ENCODE measurements at regions not wholly inside any gene's neighbourhood (a gene's known extent, or its start where the extent isn't known, plus 50 kb on each side); places are given as distances from the start of the nearest gene placed in this dataset.

- Histone ChIP-seq H3K4me1 (ENCODE audit: control insufficient read depth, insufficient read depth, low read length) (no peaks in the 10 kb centered on the region), H3K36me3 (ENCODE audit: control insufficient read depth, insufficient read depth, low read length) (no peaks in the 10 kb centered on the region), H3K9me3 (ENCODE audit: control insufficient read depth, low read length) (no peaks in the 10 kb centered on the region), H3K4me3 (ENCODE audit: insufficient read depth, low read depth, low read length) (no peak overlapping the region), H3K27me3 (ENCODE audit: control insufficient read depth, insufficient read depth, low read length, poor library complexity, severe bottlenecking) (no peaks in the 10 kb centered on the region), H3K27ac (ENCODE audit: insufficient read depth, low read depth, low read length, poor library complexity, severe bottlenecking) (no peak overlapping the region)
- WGBS, 2 experiments = 93 to 98% methylated on average over 2 to 4 of the region's 4 CpGs
Observed at GRCh38 chr15:85869124-85869523, 74.4 kb upstream of the KLHL25 start.

GRCh38 chr15:85870216-85871014 lies 75.7 kb upstream of the KLHL25 start:
- H3K36me3 ChIP-seq (ENCODE audit: control insufficient read depth, insufficient read depth, low read length) = no peaks in the 10 kb centered on the region
- no peaks in the 10 kb centered on the region for H3K27me3 ChIP-seq (ENCODE audit: control insufficient read depth, insufficient read depth, low read length, poor library complexity, severe bottlenecking)
- 84 to 87% methylated on average over 10 of the region's 10 CpGs for WGBS, 2 experiments
- H3K4me1 ChIP-seq (ENCODE audit: control insufficient read depth, insufficient read depth, low read length) = no peaks in the 10 kb centered on the region
- no peak overlapping the region for H3K27ac ChIP-seq (ENCODE audit: insufficient read depth, low read depth, low read length, poor library complexity, severe bottlenecking)
- no peak overlapping the region for H3K4me3 ChIP-seq (ENCODE audit: insufficient read depth, low read depth, low read length)
- no peaks in the 10 kb centered on the region for H3K9me3 ChIP-seq (ENCODE audit: control insufficient read depth, low read length)

GRCh38 chr15:85871545-85871944 lies 76.8 kb upstream of the KLHL25 start:
- Histone ChIP-seq H3K4me3 (ENCODE audit: insufficient read depth, low read depth, low read length) (no peak overlapping the region), H3K36me3 (ENCODE audit: control insufficient read depth, insufficient read depth, low read length) (no peaks in the 10 kb centered on the region), H3K27ac (ENCODE audit: insufficient read depth, low read depth, low read length, poor library complexity, severe bottlenecking) (no peak overlapping the region), H3K4me1 (ENCODE audit: control insufficient read depth, insufficient read depth, low read length) (no peaks in the 10 kb centered on the region), H3K27me3 (ENCODE audit: control insufficient read depth, insufficient read depth, low read length, poor library complexity, severe bottlenecking) (no peaks in the 10 kb centered on the region), H3K9me3 (ENCODE audit: control insufficient read depth, low read length) (no peaks in the 10 kb centered on the region)
- WGBS, 2 experiments = 91 to 92% methylated on average over 8 of the region's 8 CpGs

- WGBS, 2 experiments = 96 to 98% methylated on average over 5 of the region's 5 CpGs
- Histone ChIP-seq H3K36me3 (ENCODE audit: control insufficient read depth, insufficient read depth, low read length) (no peaks in the 10 kb centered on the region), H3K9me3 (ENCODE audit: control insufficient read depth, low read length) (no peaks in the 10 kb centered on the region), H3K27ac (ENCODE audit: insufficient read depth, low read depth, low read length, poor library complexity, severe bottlenecking) (no peak overlapping the region), H3K4me3 (ENCODE audit: insufficient read depth, low read depth, low read length) (no peak overlapping the region), H3K4me1 (ENCODE audit: control insufficient read depth, insufficient read depth, low read length) (no peaks in the 10 kb centered on the region), H3K27me3 (ENCODE audit: control insufficient read depth, insufficient read depth, low read length, poor library complexity, severe bottlenecking) (no peaks in the 10 kb centered on the region)
Observed at GRCh38 chr15:85872125-85872524, 77.4 kb upstream of the KLHL25 start.

- peaks cover 4% of the 10 kb centered on the region for H3K4me1 ChIP-seq (ENCODE audit: control insufficient read depth, insufficient read depth, low read length)
- H3K36me3 ChIP-seq (ENCODE audit: control insufficient read depth, insufficient read depth, low read length) = no peaks in the 10 kb centered on the region
- no peak overlapping the region for H3K4me3 ChIP-seq (ENCODE audit: insufficient read depth, low read depth, low read length)
- no peaks in the 10 kb centered on the region for H3K27me3 ChIP-seq (ENCODE audit: control insufficient read depth, insufficient read depth, low read length, poor library complexity, severe bottlenecking)
- H3K9me3 ChIP-seq (ENCODE audit: control insufficient read depth, low read length) = no peaks in the 10 kb centered on the region
- H3K27ac ChIP-seq (ENCODE audit: insufficient read depth, low read depth, low read length, poor library complexity, severe bottlenecking) = no peak overlapping the region
- WGBS, 2 experiments = 80 to 83% methylated on average over 2 of the region's 2 CpGs
Observed at GRCh38 chr15:85874236-85874635, 79.5 kb upstream of the KLHL25 start.

- H3K4me1 ChIP-seq (ENCODE audit: control insufficient read depth, insufficient read depth, low read length) = peaks cover 7% of the 10 kb centered on the region
- no peak overlapping the region for H3K4me3 ChIP-seq (ENCODE audit: insufficient read depth, low read depth, low read length)
- WGBS, 2 experiments = 81 to 82% methylated on average over 2 of the region's 2 CpGs
- no peaks in the 10 kb centered on the region for H3K9me3 ChIP-seq (ENCODE audit: control insufficient read depth, low read length)
- H3K27ac ChIP-seq (ENCODE audit: insufficient read depth, low read depth, low read length, poor library complexity, severe bottlenecking) = no peak overlapping the region
- no peaks in the 10 kb centered on the region for H3K27me3 ChIP-seq (ENCODE audit: control insufficient read depth, insufficient read depth, low read length, poor library complexity, severe bottlenecking)
- no peaks in the 10 kb centered on the region for H3K36me3 ChIP-seq (ENCODE audit: control insufficient read depth, insufficient read depth, low read length)
Observed at GRCh38 chr15:85875756-85876155, 81.0 kb upstream of the KLHL25 start.

GRCh38 chr15:85878828-85879225 lies 84.1 kb upstream of the KLHL25 start:
- no peak overlapping the region for H3K4me3 ChIP-seq (ENCODE audit: insufficient read depth, low read depth, low read length)
- no peak overlapping the region for H3K27ac ChIP-seq (ENCODE audit: insufficient read depth, low read depth, low read length, poor library complexity, severe bottlenecking)
- H3K4me1 ChIP-seq (ENCODE audit: control insufficient read depth, insufficient read depth, low read length) = peaks cover 7% of the 10 kb centered on the region
- no peaks in the 10 kb centered on the region for H3K36me3 ChIP-seq (ENCODE audit: control insufficient read depth, insufficient read depth, low read length)
- WGBS, 2 experiments = 82% methylated on average over 3 of the region's 3 CpGs
- no peaks in the 10 kb centered on the region for H3K27me3 ChIP-seq (ENCODE audit: control insufficient read depth, insufficient read depth, low read length, poor library complexity, severe bottlenecking)
- no peaks in the 10 kb centered on the region for H3K9me3 ChIP-seq (ENCODE audit: control insufficient read depth, low read length)

GRCh38 chr15:85879334-85880163 lies 84.8 kb upstream of the KLHL25 start:
- H3K27me3 ChIP-seq (ENCODE audit: control insufficient read depth, insufficient read depth, low read length, poor library complexity, severe bottlenecking) = no peaks in the 10 kb centered on the region
- WGBS, 2 experiments = 81 to 85% methylated on average over 20 of the region's 20 CpGs
- no peak overlapping the region for H3K4me3 ChIP-seq (ENCODE audit: insufficient read depth, low read depth, low read length)
- no peaks in the 10 kb centered on the region for H3K36me3 ChIP-seq (ENCODE audit: control insufficient read depth, insufficient read depth, low read length)
- no peak overlapping the region for H3K27ac ChIP-seq (ENCODE audit: insufficient read depth, low read depth, low read length, poor library complexity, severe bottlenecking)
- H3K4me1 ChIP-seq (ENCODE audit: control insufficient read depth, insufficient read depth, low read length) = peaks cover 7% of the 10 kb centered on the region
- H3K9me3 ChIP-seq (ENCODE audit: control insufficient read depth, low read length) = no peaks in the 10 kb centered on the region

GRCh38 chr15:85880501-85881190 lies 85.9 kb upstream of the KLHL25 start:
- no peaks in the 10 kb centered on the region for H3K36me3 ChIP-seq (ENCODE audit: control insufficient read depth, insufficient read depth, low read length)
- H3K4me3 ChIP-seq (ENCODE audit: insufficient read depth, low read depth, low read length) = no peak overlapping the region
- H3K9me3 ChIP-seq (ENCODE audit: control insufficient read depth, low read length) = no peaks in the 10 kb centered on the region
- no peak overlapping the region for H3K27ac ChIP-seq (ENCODE audit: insufficient read depth, low read depth, low read length, poor library complexity, severe bottlenecking)
- peaks cover 7% of the 10 kb centered on the region for H3K4me1 ChIP-seq (ENCODE audit: control insufficient read depth, insufficient read depth, low read length)
- H3K27me3 ChIP-seq (ENCODE audit: control insufficient read depth, insufficient read depth, low read length, poor library complexity, severe bottlenecking) = no peaks in the 10 kb centered on the region
- WGBS, 2 experiments = 76 to 78% methylated on average over 7 of the region's 7 CpGs

GRCh38 chr15:85886309-85886811 lies 91.6 kb upstream of the KLHL25 start:
- Histone ChIP-seq H3K27ac (ENCODE audit: insufficient read depth, low read depth, low read length, poor library complexity, severe bottlenecking) (no peak overlapping the region), H3K4me1 (ENCODE audit: control insufficient read depth, insufficient read depth, low read length) (no peaks in the 10 kb centered on the region), H3K36me3 (ENCODE audit: control insufficient read depth, insufficient read depth, low read length) (no peaks in the 10 kb centered on the region), H3K27me3 (ENCODE audit: control insufficient read depth, insufficient read depth, low read length, poor library complexity, severe bottlenecking) (no peaks in the 10 kb centered on the region), H3K9me3 (ENCODE audit: control insufficient read depth, low read length) (no peaks in the 10 kb centered on the region), H3K4me3 (ENCODE audit: insufficient read depth, low read depth, low read length) (no peak overlapping the region)
- 92 to 93% methylated on average over 8 of the region's 8 CpGs for whole genome bisulfite sequencing, 2 experiments
